ENCODE measurements at regions not wholly inside any gene's neighbourhood (a gene's known extent, or its start where the extent isn't known, plus 50 kb on each side); places are given as distances from the start of the nearest gene placed in this dataset.
A peak's percentile ranks its signal among the peaks of the same experiment; 100 is the strongest.

DNA sequence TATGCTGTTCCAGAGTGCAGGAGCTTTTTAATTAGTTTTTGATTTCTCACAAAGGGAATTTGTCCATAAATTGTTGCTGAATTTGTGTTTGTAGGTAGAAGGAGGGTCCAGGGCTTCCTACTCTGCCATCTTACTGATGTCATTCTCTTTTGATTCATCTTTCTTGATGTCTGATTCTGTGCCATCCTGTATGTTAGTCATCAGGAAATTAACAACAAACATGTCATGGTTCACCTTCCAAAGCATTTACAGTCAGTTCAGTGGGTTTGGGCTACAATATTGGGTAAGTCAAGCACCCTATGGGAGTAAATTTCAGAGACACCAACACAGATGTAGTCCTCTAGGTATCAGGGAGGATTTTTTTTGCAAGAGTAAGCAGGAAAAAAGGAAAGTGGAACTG, 135.2 kb upstream of the SLC38A2 start:
- TF ChIP-seq, protein P1, sequence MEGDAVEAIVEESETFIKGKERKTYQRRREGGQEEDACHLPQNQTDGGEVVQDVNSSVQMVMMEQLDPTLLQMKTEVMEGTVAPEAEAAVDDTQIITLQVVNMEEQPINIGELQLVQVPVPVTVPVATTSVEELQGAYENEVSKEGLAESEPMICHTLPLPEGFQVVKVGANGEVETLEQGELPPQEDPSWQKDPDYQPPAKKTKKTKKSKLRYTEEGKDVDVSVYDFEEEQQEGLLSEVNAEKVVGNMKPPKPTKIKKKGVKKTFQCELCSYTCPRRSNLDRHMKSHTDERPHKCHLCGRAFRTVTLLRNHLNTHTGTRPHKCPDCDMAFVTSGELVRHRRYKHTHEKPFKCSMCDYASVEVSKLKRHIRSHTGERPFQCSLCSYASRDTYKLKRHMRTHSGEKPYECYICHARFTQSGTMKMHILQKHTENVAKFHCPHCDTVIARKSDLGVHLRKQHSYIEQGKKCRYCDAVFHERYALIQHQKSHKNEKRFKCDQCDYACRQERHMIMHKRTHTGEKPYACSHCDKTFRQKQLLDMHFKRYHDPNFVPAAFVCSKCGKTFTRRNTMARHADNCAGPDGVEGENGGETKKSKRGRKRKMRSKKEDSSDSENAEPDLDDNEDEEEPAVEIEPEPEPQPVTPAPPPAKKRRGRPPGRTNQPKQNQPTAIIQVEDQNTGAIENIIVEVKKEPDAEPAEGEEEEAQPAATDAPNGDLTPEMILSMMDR (IDR thresholded peaks at IDR 0.05; ENCODE audit: insufficient read depth, low read depth, low read length, missing control alignments): no peak
- DNase-seq (ENCODE audit: low read depth): peak; percentile 79

DNA sequence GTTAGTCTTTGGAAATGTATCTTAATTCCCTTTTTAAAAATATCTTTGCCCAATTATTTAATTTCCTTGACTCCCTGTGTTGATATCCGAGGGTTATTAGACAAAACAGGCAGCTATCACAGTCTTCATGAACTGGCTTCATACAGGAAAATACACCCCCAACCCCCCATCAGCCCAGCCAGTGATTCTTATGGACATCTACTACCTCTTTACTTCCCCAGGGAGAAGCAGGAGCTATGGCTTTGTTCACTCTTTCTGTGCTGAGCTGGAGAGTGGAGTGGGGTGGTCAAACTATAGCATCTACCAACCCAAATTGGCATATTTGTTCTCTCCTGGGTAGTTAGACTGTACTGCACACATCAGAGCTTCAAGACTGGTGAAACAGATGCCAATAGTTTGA, 134.4 kb upstream of the SLC38A2 start:
- no peak for DNase-seq (ENCODE audit: low read depth)
- TF ChIP-seq, protein P1 (IDR thresholded peaks at IDR 0.05; ENCODE audit: insufficient read depth, low read depth, low read length, missing control alignments): no peak
- H3K4me3 ChIP-seq (ENCODE audit: low read length): no peak overlapping the region

More for the DNA sequence above, 135.2 kb upstream of the SLC38A2 start:
- no peak overlapping the region for H3K4me3 ChIP-seq (ENCODE audit: low read length)

DNA sequence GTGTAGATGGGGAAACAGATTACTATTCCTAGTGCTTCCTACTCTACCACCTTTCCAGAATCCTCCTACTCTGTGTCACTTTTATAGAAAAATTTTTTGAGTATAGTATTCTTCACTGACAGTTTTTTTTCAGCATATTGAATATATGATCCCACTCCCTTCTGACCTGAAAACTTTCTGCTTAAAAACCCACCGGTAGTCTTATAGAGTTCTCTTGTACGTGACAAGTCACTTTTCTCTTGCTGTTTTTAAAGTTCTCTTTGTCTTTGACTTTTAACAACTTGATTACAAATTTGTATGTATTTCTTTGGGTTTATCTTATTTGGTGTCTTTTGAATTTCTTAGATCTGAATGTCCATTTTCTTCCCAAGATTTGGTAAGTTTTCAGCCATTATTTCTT, 133.6 kb upstream of the SLC38A2 start:
- no peak for DNase-seq (ENCODE audit: low read depth)
- H3K4me3 ChIP-seq (ENCODE audit: low read length): no peak overlapping the region

DNA sequence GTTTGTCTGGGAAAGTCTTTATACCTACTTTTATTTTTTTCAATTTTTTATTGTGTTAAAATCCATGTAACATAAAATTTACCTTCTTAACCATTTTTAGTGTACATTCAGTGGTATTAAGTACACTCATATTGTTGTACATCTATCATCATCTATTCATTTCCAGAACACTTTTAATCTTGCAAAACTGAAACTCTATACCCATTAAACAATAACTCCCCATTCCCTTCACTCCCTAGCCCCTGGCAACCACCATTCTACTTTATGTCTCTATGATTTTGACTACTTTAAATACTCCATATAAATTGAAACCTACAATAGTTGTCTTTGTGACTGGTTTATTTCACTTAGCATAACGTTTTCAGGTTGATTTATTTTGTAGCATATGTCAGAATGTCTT, 131.9 kb upstream of the SLC38A2 start:
- TF ChIP-seq, protein P1 (IDR thresholded peaks at IDR 0.05; ENCODE audit: insufficient read depth, low read depth, low read length, missing control alignments): no peak
- no peak overlapping the region for H3K4me3 ChIP-seq (ENCODE audit: low read length)
- no peak for DNase-seq (ENCODE audit: low read depth)

More for the DNA sequence above, 133.6 kb upstream of the SLC38A2 start:
- TF ChIP-seq, protein P1 (IDR thresholded peaks at IDR 0.05; ENCODE audit: insufficient read depth, low read depth, low read length, missing control alignments): no peak

DNA sequence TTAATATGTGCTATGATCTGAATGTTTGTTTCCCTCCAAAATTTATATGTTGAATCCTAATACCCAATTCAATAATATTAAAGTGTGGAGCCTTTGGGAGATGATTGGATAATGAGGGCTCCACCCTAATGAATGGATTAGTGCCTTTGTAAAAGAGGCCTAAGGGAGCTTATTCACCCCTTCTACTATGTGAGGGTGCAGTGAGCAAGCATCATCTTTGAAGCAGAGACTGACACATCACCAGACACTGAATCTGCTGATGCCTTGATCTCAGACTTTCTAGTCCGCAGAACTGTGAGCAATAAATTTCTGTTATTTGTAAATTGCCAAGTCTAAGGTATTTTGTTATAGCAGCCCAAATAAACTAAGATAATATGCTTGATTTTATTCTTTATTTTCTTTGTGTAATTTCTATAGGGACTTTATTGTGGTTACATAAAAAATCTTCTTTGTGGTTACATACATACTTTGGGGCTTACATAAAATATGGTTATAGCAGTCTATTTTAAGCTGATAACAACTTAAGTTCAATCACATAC, 131.1 kb upstream of the SLC38A2 start:
- DNase-seq (ENCODE audit: low read depth): peak; percentile 76
- H3K4me3 ChIP-seq (ENCODE audit: low read length): no peak overlapping the region
- TF ChIP-seq, protein P1 (IDR thresholded peaks at IDR 0.05; ENCODE audit: insufficient read depth, low read depth, low read length, missing control alignments): no peak

DNA sequence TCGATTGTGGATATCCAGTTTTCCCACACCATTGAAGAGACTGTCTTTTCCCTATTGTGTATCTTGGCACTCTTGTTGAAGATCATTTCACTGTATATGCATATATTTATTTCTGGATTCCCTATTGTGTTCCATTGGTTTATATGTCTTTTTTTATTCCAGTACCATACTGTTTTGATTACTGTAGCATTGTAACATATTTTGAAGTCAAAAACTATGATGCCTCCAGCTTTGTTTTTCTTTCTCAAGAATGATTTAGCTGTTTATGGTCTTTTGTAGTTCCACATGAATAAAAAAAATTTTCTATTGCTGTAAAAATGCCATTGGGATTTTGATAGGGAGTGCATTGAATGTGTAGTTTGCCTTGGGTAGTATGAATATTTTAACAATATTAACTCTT, 128.1 kb upstream of the SLC38A2 start:
- H3K4me3 ChIP-seq (ENCODE audit: low read length): no peak overlapping the region
- TF ChIP-seq, protein P1 (IDR thresholded peaks at IDR 0.05; ENCODE audit: insufficient read depth, low read depth, low read length, missing control alignments): no peak
- DNase-seq (ENCODE audit: low read depth): no peak

DNA sequence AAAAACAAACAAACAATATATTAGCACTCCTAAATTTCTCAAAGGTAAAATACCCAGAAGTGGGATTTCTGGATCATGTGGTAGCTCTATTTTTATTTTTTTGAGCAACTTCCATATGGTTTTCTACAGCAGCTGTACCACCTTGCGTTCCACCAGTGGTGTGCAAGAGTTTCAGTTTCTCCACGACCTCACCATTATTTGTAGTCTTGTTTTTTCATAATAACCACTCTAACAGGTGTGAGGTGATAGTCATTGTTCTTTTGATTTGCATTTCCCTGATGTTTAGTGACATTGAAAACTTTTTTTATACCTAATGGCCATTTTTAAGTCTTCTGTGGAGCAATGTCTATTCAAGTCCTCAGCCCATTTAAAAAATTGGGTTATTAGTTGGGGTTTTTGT, 127.3 kb upstream of the SLC38A2 start:
- TF ChIP-seq, protein P1 (IDR thresholded peaks at IDR 0.05; ENCODE audit: insufficient read depth, low read depth, low read length, missing control alignments): no peak
- no peak for DNase-seq (ENCODE audit: low read depth)
- no peak overlapping the region for H3K4me3 ChIP-seq (ENCODE audit: low read length)

All from epithelial cell of esophagus (primary cell).